GM21528 (cell line): ENCODE measurements at regions not wholly inside any gene's neighbourhood (a gene's known extent, or its start where the extent isn't known, plus 50 kb on each side); places are given as distances from the start of the nearest gene placed in this dataset.
"Not testable (repeated sequence)": the region's sequence is repeated elsewhere in the genome, so short reads cannot be mapped to it uniquely, and the experiment has no call there.

Experiments used
- ATAC-seq: cut with Tn5 transposase; IDR thresholded peaks from one replicate; pipeline ENCODE4 v1.9.1; 2021; ENCODE audit warnings: mild to moderate bottlenecking, moderate library complexity; ENCODE audit not compliant: unreplicated experiment, low FRiP score

DNA sequence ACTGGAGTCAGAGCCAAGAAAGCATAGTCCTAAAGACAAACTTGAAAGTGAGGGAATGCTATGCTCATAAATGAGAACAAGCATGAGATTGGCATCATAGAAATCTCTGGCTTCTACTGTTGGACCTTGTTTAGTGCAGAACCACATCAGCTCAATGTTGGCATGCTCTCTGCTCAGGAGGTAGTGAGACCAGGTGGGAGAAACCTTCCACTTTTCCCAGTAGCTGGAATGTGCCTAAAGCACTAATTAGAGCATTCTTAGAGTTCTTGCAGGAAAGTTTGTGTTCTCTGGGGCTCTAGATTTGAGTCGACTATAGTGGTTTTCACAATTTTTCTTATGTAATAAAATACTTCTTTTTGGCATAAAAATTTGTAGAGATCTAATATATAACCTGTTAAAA lies 159.7 kb upstream of the PRICKLE1 start:
- ATAC-seq = no peak

DNA sequence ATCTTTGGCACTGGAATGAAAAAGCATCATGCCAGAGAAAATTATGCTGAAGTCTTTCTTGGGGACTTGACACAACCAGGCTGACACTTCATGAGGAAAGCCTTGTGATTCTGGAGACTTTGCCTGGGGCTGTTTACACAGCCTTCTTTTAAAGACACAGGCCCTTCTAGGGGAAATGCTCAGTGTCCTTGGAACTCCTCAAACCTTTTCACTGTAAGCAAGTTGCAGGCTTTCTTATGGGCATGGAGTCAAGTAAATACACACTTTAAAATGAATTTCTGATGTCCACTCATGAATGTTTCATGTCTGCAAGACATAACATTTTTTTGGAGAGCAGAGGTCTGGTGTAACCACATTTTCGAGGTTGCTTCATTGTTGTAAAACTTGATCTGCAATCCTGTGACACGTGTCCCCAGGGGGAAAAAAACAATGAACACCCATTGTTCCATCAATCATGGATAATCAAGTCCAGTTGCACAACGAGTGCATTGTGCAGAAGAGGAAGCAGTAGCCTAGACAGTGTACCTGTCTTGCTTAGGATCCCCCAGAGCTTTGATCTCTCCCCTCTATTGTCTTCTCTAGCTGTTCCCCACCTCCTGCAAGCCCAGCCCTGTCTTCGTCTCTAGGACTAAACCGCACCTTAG lies 155.1 kb upstream of the PRICKLE1 start:
- ATAC-seq = no peak

DNA sequence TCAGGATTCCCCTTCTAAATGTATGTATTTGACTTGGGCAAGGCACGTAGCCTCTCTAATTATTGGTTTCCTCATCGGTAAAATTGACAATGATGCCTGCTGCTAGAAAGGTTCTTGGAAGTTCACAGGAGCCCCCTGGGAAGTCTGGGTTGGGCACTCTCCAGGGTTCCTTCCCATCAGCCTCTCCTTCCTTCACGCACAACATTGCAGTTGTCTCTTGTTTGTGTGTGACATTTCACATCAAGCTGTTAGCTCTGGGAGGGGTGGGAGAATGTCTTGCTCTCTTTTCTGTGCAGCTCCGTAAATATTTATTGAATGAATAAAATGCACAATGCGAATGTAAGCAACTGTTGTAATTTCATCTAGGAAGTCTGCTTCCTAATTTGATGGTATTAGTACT lies 153.2 kb upstream of the PRICKLE1 start:
- ATAC-seq = no peak

DNA sequence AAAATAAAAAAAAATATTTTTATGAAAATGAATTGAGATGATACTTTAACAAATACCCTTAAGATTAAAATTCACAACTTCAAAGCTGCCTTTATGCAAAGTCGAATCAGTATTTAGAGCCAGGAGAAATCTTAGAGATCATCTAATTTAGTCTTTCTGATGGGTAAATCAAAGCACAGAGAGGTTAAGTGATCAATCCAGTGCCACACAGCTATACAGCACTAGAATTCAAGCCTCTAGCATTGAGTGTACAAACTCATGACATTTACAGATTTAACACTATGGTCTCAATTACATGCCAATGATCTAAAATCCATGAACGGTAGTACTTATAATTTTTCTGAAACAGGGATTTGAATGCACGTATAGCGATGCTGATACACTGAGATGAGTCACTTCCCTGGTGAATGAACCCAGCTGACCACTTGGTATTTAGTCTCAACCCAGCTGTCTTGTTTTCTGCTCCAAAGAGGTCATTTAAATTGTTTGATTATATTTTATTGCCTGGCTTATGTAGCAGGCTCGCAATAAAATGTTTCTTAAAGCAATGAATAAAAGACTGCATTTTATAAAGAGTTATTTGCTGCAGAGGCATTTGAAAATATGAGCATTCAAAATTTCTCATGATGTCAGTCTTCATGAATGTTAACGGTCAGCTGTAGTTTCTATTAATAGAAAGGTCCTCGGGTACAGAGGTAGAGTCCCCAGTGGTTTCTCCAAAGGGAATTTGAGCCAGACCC lies 152.4 kb upstream of the PRICKLE1 start:
- no peak for ATAC-seq

DNA sequence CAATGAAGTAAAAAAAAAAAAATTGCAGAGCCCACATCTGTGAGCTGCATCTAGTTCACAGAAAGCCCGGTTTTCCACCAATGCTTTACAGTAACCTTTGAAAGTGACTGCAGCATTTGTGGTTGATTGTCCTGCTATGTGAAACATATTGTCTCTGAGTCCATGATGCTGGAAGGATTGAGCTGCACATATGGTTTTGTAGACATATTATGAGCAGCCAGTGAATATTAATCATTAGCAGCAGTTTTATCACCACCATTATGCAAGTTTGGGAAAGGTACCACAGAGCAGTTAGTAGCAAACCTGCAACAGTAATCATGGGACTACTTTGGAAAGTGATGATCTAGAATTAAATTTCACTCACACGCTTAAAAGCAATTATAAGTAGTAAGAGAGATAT lies 151.5 kb upstream of the PRICKLE1 start:
- no peak for ATAC-seq

DNA sequence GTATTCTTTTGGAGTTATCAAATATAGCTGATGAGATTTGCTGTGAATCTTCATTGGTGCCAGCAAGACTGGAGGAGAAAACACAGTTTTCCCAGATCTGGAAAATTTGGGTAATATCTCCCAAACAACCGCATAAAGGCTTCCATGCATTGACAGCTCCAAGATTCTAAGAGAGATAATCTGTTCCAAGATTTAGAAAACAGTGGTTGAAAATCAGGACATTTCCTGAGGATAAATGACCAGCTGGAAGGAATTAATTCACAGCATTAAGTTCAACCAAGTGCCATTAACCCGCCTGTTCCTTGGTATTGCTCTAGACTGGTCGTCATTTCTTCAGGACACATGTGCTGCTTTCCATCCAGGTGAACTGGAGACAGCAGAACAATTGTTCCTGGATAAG lies 147.9 kb upstream of the PRICKLE1 start:
- ATAC-seq = no peak

DNA sequence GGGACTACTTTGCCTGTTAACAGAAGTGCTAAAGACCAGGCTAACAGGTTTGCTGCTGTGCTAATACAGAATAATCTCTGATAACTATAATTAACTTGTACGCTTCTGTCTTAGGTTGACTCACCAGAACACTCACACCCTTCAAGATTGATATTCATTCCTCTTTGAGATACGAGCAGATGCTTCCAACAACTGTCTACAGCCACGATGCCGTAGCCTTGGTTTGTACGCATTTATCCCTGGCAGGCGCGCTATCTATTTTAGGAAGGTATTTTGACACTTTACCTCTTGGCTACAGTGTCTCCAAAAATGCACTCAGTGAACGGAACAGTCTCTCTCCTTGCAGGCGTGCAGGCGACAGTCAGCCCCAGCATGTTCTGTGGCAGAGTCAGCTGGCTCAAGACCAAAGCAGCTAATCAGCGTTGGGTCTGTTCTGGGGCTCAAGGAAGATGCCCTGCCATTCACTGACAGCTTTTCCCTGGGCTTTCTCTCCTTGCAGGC lies 146.4 kb upstream of the PRICKLE1 start:
- ATAC-seq = no peak

DNA sequence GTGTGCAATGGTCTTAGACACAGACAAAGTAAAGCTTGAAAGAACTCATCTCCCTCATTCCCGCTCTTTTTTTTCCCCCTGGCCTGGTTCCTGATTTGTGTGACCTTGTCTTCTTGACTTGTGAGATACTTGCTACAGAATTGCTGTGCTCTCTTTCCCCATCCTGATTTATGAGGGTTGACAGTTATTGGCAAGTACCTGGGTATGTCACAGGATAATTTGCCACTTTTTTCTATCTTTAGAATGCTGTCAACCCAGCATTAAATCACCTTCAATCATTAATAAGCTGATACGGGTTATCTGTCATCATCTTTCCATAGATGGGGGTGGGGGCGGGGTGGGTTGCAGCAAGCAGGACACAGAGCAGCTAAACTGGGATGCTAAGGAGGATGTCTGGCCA lies 144.4 kb upstream of the PRICKLE1 start:
- no peak for ATAC-seq

DNA sequence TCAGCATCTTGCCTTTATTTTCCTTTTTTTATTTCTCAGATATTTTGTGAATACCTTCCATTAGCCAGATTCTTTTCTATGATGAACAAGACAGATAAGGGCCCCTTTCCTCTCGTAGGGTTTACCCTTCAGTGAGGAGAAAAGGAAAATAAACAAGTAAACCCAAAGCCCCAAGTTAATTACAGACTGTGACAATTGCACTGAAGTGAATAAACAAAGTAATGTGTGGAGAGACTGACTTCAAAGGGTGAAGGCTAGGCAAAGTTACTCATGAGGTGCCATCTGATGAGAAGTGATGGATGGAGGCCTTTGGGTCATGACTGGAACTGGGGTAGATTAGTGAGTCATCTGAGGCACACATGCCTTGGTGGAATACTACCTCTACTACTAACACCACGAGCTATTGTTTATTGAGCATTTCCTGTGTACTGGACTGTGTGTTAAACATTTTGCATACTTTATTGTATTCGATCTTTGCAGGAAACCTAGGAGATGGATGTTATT lies 143.4 kb upstream of the PRICKLE1 start:
- no peak for ATAC-seq

DNA sequence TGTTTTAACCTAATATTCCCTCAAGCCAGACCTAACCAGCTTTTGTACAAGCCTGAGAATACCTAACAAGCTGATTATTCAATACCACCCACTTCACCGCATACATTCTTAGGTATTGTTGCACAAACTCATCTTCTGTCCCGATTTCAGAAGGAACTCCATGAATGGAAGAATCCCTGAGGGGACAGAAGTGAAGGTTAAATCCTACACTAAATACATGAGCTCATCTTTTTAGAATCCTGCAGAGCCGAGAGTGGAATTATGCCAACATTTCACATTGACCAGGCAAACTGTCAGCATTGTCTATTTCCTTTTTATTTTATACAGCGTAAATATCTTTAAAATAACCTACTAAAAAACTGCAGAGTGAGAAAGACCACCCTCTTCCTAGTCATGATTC lies 140.7 kb upstream of the PRICKLE1 start:
- no peak for ATAC-seq

DNA sequence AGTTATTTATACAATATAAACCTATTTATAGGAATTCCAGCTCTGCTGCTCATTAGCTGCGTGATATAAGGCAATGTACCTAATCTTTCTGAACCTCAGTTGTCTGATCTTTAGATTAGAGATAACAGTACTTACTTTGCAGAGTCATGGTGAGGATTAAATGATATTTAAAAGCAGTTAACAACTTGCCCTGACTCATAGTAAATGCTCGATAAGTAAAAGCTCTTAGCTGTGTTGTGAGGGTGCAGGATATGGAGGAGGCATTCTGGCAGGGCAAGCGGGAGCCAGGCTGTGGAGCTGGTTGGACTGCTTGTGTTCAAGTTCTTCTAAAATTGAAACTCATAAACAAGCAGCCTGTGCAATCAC lies 140.0 kb upstream of the PRICKLE1 start:
- ATAC-seq = no peak

DNA sequence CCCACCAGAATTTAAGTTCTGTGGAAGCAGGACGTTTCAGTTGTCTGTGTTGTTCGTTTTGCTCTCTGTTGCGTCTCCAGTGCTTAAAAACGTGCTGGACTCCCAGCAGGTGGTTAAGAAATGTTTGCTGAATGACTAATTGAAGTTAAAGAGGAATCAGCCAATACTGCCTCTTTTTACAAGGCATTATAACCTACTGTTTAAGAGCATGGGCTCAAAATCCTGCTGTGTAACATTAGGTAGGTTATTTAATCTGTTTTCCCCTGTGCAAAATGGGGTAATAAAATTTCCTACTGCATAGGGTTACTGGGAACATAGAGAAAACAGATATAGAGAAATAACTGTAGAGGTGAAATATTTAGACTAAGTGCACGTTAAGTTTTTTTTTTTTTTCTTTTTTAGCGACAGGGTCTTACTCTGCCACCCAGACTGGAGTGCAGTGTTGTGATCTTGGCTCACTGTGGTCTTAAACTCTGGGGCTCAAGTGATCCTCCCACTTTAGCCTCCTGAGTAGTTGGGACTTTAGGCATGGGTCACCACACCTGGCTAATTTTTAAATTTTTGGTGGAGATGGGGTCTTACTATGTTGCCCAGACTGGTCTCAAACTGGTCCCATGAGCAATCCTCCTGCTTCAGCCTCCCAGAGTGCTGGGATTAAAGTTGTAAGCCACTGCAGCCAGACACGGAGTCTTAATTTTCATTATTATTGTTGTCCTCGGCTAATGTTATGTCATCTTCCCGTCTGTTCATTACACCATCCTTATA lies 139.4 kb upstream of the PRICKLE1 start:
- ATAC-seq = no peak

DNA sequence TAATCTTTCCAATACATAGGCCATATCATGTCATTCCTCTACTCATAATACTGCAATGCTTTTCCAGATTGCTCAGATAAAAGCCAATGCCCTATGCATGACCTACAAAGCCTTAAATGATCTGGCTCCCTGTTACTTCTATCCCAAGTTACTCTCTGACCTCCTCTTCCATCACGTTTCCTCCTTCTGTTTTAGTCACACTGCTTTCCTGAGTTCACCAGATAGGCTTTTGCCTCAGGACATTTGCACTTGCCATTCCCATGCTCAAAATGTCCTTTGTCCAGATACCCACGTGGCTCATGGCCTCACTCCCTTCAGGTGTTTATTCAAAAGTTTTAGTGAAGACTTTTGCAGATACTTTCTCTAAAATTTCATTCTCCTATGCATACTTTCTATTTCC lies 138.7 kb upstream of the PRICKLE1 start:
- no peak for ATAC-seq

DNA sequence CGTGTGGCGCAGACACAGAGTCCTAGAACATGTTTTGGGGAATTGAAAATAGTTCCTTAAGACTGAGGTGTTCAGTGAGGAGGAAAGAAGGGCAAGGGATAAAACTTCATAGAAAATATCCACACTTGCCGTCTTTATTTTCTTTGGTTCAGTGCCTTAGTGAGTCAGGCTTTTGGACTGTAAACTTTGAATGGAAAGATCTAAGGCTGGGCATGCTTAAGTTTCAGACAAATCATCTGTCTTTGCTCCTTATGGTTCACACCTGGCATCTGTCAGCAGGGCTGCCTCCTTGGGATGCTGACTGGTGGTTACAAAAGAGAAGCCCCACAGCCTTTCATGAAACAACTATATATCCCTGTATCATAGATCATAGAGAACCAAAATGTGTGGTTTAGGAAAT lies 136.3 kb upstream of the PRICKLE1 start:
- ATAC-seq = no peak

DNA sequence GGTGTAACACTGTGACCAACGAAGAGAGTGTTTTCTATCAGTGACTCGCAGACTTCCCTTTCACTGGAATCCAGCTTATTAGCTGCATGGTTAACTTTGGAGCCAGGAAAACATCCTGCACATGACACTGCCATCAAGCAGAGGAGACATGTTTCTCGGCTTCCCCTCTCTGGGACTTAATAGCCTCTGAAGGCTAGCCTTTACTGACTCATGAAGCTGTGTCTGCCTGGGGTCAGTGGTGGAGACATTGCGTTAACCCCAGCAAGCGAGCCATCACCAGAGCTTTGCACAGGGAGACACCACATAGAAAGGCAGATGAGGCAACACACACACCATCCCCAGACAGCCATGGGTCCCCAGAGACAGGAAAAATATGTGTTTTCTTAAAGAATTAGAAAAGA lies 126.9 kb upstream of the PRICKLE1 start:
- no peak for ATAC-seq

DNA sequence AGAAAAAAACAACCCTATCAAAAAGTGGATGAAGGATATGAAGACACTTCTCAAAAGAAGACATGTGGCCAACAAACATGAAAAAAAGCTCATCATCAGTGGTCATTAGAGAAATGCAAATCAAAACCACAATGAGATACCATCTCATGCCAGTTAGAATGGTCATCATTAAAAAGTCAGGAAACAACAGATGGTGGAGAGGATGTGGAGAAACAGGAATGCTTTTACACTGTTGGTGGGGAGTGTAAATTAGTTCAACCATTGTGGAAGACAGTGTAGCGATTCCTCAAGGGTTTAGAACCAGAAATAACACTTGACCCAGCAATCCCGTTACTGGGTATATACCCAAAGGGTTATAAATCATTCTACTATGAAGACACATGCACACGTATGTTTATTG lies 124.0 kb upstream of the PRICKLE1 start:
- ATAC-seq = not testable (repeated sequence)

DNA sequence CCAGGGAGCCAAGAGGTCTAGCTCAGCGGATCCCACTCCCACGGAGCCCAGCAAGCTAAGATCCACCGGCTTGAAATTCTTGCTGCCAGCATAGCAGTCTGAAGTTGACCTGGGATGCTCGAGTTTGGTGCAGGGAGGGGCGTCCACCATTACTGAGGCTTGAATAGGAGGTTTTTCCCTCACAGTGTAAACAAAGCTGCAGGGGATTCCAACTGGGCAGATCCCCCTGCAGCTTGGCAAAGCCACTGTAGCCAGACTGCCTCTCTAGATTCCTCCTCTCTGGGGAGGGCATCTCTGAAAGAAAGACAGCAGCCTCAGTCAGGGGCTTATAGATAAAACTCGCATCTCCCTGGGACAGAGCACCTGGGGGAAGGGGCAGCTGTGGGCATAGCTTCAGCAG lies 118.8 kb upstream of the PRICKLE1 start:
- not testable (repeated sequence) for ATAC-seq

DNA sequence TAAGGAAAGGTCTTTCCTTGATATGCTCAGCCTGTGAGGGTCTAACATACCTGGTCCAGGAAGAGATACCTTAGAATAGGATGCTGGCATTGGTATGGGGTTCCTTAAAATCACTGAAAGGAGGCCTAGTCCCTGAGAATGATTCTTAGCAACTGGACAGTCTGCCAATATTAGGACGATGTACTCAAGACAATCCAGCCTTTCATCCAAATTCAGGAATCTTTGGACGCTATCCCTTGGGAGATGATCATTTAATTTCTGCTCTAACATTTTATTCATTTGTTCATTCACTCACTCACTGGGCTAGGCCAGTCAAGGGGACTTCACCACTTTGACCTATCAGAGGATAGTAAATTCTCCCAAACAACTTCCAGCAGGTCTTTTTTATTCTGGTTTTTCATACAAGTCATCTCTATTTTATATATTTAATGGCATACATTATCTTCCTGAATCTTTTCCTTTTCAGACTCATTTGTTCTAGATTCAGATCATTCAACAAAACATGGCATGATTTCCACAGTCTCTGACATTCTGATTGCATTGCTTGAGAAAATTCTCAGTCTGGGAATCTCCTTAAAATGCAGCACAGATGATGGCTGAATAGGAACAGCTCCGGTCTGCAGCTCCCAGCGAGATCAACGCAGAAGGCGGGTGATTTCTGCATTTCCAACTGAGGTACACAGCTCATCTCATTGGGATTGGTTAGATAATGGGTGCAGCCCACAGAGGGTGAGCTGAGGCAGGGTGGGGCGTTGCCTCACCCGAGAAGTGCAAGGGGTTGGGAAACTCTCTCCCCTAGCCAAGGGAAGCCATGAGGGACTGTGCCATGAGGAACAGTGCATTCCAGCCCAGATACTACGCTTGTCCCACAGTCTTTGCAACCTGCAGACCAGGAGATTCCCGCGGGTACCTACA lies 118.0 kb upstream of the PRICKLE1 start:
- no peak for ATAC-seq

DNA sequence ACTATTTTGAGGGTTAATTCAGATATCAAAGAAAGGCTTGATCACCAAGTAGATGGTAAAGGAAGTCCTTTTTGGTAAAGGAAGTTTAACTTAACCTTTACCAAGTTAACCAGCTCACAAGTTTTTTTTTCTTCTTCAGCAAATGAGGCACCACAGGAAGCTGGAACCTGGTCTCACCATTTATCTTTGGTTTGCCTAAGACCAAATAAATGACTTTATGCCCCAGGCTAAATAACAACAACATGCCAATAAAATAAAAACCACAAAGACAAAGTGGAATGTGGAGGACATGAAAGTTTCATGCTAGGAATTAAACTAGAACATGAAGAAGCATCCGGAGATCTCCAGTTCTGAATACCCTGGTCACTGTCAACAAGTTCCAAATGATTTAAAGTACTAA lies 116.8 kb upstream of the PRICKLE1 start:
- no peak for ATAC-seq

DNA sequence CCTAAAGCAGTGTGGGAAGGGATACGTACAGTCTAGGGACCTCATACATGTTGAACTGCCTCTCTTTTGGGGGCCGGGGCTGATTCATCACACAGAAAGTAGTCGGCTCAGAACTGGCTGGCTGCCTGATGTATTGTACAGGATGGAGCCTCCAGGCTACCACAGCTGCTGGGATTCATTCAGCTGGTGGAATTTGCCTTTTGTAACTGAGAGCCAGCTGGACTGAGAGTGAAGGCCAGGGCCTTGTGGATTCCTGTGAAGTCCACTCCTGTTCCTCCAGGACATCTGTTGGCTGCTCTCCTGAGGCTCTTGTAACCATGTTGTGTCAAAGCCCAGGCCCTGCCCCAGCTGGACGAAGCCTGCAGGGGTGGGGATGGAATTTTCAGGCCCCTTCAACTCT lies 116.3 kb upstream of the PRICKLE1 start:
- ATAC-seq = no peak
